Liver (tissue), 8 donors: ENCODE measurements at regions not wholly inside any gene's neighbourhood (a gene's known extent, or its start where the extent isn't known, plus 50 kb on each side); places are given as distances from the start of the nearest gene placed in this dataset.

Experiments used
- DNase-seq: peaks from one replicate; pipeline ENCODE4 v3.0.0-alpha.2; 2017; ENCODE audit warnings: low spot score
- H3K27ac ChIP-seq, 2 donors: one replicate each; pipeline ENCODE4 v1.7.0; 2013; ENCODE audit warnings: inconsistent platforms in 2 of 2, low read length in 2 of 2, control low read depth in 1 of 2, low read depth in 1 of 2, mild to moderate bottlenecking in 1 of 2
- H3K27me3 ChIP-seq, 4 donors: one replicate each; pipeline versions ENCODE4 v1.6.1 to v1.7.0; 2013; ENCODE audit warnings: low read length in 3 of 4, inconsistent platforms in 1 of 4, mild to moderate bottlenecking in 1 of 4, moderate library complexity in 1 of 4; ENCODE audit not compliant: control insufficient read depth in 4 of 4, insufficient read depth in 4 of 4
- H3K36me3 ChIP-seq, 4 donors: one replicate each; pipeline versions ENCODE4 v1.6.1 to v1.7.0; 2013; ENCODE audit warnings: low read length in 3 of 4, mild to moderate bottlenecking in 3 of 4, low read depth in 1 of 4, moderate library complexity in 1 of 4; ENCODE audit not compliant: control insufficient read depth in 4 of 4, insufficient read depth in 3 of 4
- H3K4me1 ChIP-seq, 4 donors: one replicate each; pipeline versions ENCODE4 v1.6.1 to v1.7.0; 2013; ENCODE audit warnings: low read length in 3 of 4, mild to moderate bottlenecking in 3 of 4, moderate library complexity in 1 of 4; ENCODE audit not compliant: control insufficient read depth in 4 of 4, insufficient read depth in 4 of 4
- H3K4me3 ChIP-seq, 3 donors: one replicate each; pipeline versions ENCODE4 v1.6.1 to v1.7.0; 2013; ENCODE audit warnings: low read length in 3 of 3, control low read depth in 1 of 3, low read depth in 1 of 3, mild to moderate bottlenecking in 1 of 3
- H3K9ac ChIP-seq, 2 donors: one replicate each; pipeline ENCODE4 v1.7.0; 2013; ENCODE audit warnings: low read length in 2 of 2, mild to moderate bottlenecking in 2 of 2, moderate library complexity in 2 of 2, control low read depth in 1 of 2, low read depth in 1 of 2
- H3K9me3 ChIP-seq, 4 donors: one replicate each; pipeline versions ENCODE4 v1.6.1 to v1.7.0; 2013; ENCODE audit warnings: low read length in 3 of 4; ENCODE audit not compliant: control insufficient read depth in 4 of 4
- ATF3 ChIP-seq: IDR thresholded peaks from 2 replicates; pipeline ENCODE4 v1.6.1; 2016; ENCODE audit warnings: antibody characterized with exemption
- CTCF ChIP-seq: fragments of 150-350 bp; IDR thresholded peaks from 2 replicates; pipeline ENCODE4 v1.5.1; 2017; ENCODE audit warnings: improper control_type of control experiment, low read depth, low read length; ENCODE audit not compliant: missing input control
- EGR1 ChIP-seq, 2 donors: IDR thresholded peaks; 2 replicates each; pipeline ENCODE4 v1.6.1; 2016 to 2018; ENCODE audit warnings: antibody characterized with exemption in 2 of 2, low read depth in 2 of 2
- FOXA1 ChIP-seq: IDR thresholded peaks from 2 replicates; pipeline ENCODE4 v1.6.1; 2016; ENCODE audit warnings: antibody characterized with exemption
- FOXA2 ChIP-seq: IDR thresholded peaks from 2 replicates; pipeline ENCODE4 v1.6.1; 2016; ENCODE audit warnings: antibody characterized with exemption
- GABPA ChIP-seq, 2 donors: IDR thresholded peaks in 1 of 2; conservative IDR thresholded peaks in 1 of 2; 2 replicates each; pipeline ENCODE4 v1.6.1; 2016; ENCODE audit warnings: antibody characterized with exemption in 2 of 2, mild to moderate bottlenecking in 1 of 2, moderate library complexity in 1 of 2
- HNF4A ChIP-seq, 2 donors: conservative IDR thresholded peaks; 2 replicates each; pipeline ENCODE4 v1.6.1; 2016; ENCODE audit warnings: antibody characterized with exemption in 2 of 2, mild to moderate bottlenecking in 2 of 2
- HNF4G ChIP-seq: IDR thresholded peaks from 2 replicates; pipeline ENCODE4 v1.6.1; 2016; ENCODE audit warnings: antibody characterized with exemption
- JUND ChIP-seq, 2 donors: IDR thresholded peaks; 2 replicates each; pipeline ENCODE4 v1.6.1; 2016; ENCODE audit warnings: antibody characterized with exemption in 2 of 2
- MAX ChIP-seq: IDR thresholded peaks from 2 replicates; pipeline ENCODE4 v1.6.1; 2016; ENCODE audit warnings: antibody characterized with exemption
- NR2F2 ChIP-seq: IDR thresholded peaks from 2 replicates; pipeline ENCODE4 v1.6.1; 2016; ENCODE audit warnings: antibody characterized with exemption
- RAD21 ChIP-seq, 2 donors: IDR thresholded peaks; 2 replicates each; pipeline ENCODE4 v1.6.1; 2016; ENCODE audit warnings: antibody characterized with exemption in 2 of 2, mild to moderate bottlenecking in 2 of 2
- REST ChIP-seq: IDR thresholded peaks from 2 replicates; pipeline ENCODE4 v1.6.1; 2016; ENCODE audit warnings: antibody characterized with exemption, mild to moderate bottlenecking
- RXRA ChIP-seq, 2 donors: IDR thresholded peaks; 2 replicates each; pipeline ENCODE4 v1.6.1; 2017 to 2018; ENCODE audit warnings: antibody characterized with exemption in 2 of 2, mild to moderate bottlenecking in 1 of 2
- SP1 ChIP-seq: IDR thresholded peaks from 2 replicates; pipeline ENCODE4 v1.6.1; 2018; ENCODE audit warnings: antibody characterized with exemption, mild to moderate bottlenecking
- YY1 ChIP-seq: IDR thresholded peaks from 2 replicates; pipeline ENCODE4 v1.6.1; 2016; ENCODE audit warnings: antibody characterized with exemption, mild to moderate bottlenecking
- ZBTB33 ChIP-seq: IDR thresholded peaks from 2 replicates; pipeline ENCODE4 v1.6.1; 2016; ENCODE audit warnings: antibody characterized with exemption
- WGBS: extraction: QIAGEN DNeasy Blood & Tissue Kit; methylation state at CpG from one replicate; pipeline ENCODE4 v1.1.7; 2013; 5-methylcytosine and 5-hydroxymethylcytosine counted together
- donor health status: healthy.
- donor health status: healthy.
- donor health status: healthy.
- donor health status: healthy.
- donor health status: healthy.

DNA sequence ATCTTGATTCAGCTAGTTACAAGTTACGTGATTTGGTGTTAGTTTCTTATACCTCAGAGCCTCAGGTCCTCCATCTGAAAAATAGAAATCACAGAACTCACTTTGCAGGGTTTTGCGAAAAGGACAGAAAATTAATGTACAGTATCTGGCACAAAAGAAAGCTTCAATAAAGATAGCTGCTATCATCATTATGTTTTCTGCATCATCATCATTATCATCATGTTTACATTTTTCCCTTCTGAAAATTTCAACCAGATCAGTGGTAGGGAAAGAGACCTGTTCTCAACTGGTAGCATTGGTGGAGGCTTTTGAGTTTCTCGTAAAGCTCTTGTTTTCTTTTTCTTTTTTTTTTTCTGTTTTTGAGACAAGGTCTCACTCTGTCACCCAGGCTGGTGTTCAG lies 174.7 kb upstream of the PBX1 start:
- H3K36me3 ChIP-seq: no peaks in the 10 kb centered on the region
- DNase-seq: no peak
- no peak overlapping the region for H3K4me3 ChIP-seq
- H3K9ac ChIP-seq: no peak overlapping the region
- no peaks in the 10 kb centered on the region for H3K9me3 ChIP-seq
- no peak overlapping the region for H3K27ac ChIP-seq
- WGBS: 82% methylated on average over 3 of the region's 3 CpGs
- H3K4me1 ChIP-seq: no peaks in the 10 kb centered on the region
- TF ChIP-seq RXRA (IDR thresholded peaks at IDR 0.05): no peak
- no peak for TF ChIP-seq EGR1 (IDR thresholded peaks at IDR 0.05; ENCODE audit: low read depth in 2 of 2)
- TF ChIP-seq FOXA2: no peak
- no peak for TF ChIP-seq SP1
- no peak for TF ChIP-seq NR2F2
- no peak for TF ChIP-seq REST
- no peak for TF ChIP-seq JUND (IDR thresholded peaks at IDR 0.05)
- no peak for TF ChIP-seq HNF4G
- TF ChIP-seq RAD21 (IDR thresholded peaks at IDR 0.05): no peak
- no peak for TF ChIP-seq GABPA (IDR thresholded peaks at IDR 0.05 in 1 of 2, conservative IDR thresholded peaks at IDR 0.05 in 1 of 2)
- no peaks in the 10 kb centered on the region for H3K27me3 ChIP-seq

- Histone ChIP-seq H3K9ac (no peak overlapping the region), H3K4me3 (no peak overlapping the region), H3K36me3 (no peaks in the 10 kb centered on the region), H3K4me1 (no peaks in the 10 kb centered on the region), H3K27ac (no peak overlapping the region), H3K9me3 (no peaks in the 10 kb centered on the region), H3K27me3 (no peaks in the 10 kb centered on the region)
- DNase-seq: no peak
- 43% methylated on average over 2 of the region's 2 CpGs for WGBS
- no peak for TF ChIP-seq REST
- TF ChIP-seq ZBTB33: no peak
- no peak for TF ChIP-seq EGR1 (IDR thresholded peaks at IDR 0.05; ENCODE audit: low read depth in 2 of 2)
- TF ChIP-seq RXRA (IDR thresholded peaks at IDR 0.05): no peak
- no peak for TF ChIP-seq MAX
- TF ChIP-seq CTCF: no peak
- no peak for TF ChIP-seq YY1
- no peak for TF ChIP-seq JUND (IDR thresholded peaks at IDR 0.05)
- no peak for TF ChIP-seq FOXA1
- TF ChIP-seq ATF3: no peak
- TF ChIP-seq HNF4A (conservative IDR thresholded peaks at IDR 0.05): no peak
- no peak for TF ChIP-seq HNF4G
- no peak for TF ChIP-seq SP1
Observed at GRCh38 chr1:164417016-164417704, 141.8 kb upstream of the PBX1 start.
